Loucy (cell line): ENCODE measurements at regions not wholly inside any gene's neighbourhood (a gene's known extent, or its start where the extent isn't known, plus 50 kb on each side); places are given as distances from the start of the nearest gene placed in this dataset.

Experiments used
- H2AFZ ChIP-seq: fragments of 200-600 bp; sonication (generic); 2 replicates; pipeline ENCODE4 v1.6.0; 2016; ENCODE audit warnings: antibody characterized with exemption, mild to moderate bottlenecking, low read length, moderate library complexity
- H3F3A ChIP-seq: fragments of 200-600 bp; 2 replicates; pipeline ENCODE4 v1.6.0; 2016; ENCODE audit warnings: antibody characterized with exemption, low read depth, mild to moderate bottlenecking
- H3K27me3 ChIP-seq: fragments of 200-600 bp; sonication (generic); 2 replicates; pipeline ENCODE4 v1.6.1; 2014; ENCODE audit warnings: low read length, mild to moderate bottlenecking; ENCODE audit not compliant: insufficient read depth, poor library complexity, severe bottlenecking
- H3K36me3 ChIP-seq: fragments of 200-600 bp; sonication (generic); 2 replicates; pipeline ENCODE4 v1.6.1; 2016; ENCODE audit warnings: low read length; ENCODE audit not compliant: insufficient read depth
- H3K4me1 ChIP-seq: fragments of 200-600 bp; sonication (generic); 2 replicates; pipeline ENCODE4 v1.5.1; 2014; ENCODE audit warnings: low read length, mild to moderate bottlenecking; ENCODE audit not compliant: insufficient read depth, poor library complexity, severe bottlenecking
- H3K4me2 ChIP-seq: fragments of 200-600 bp; sonication (generic); 2 replicates; pipeline ENCODE4 v1.6.0; 2014; ENCODE audit warnings: antibody characterized with exemption, low read length, low read depth, mild to moderate bottlenecking; ENCODE audit not compliant: poor library complexity, severe bottlenecking
- H3K4me3 ChIP-seq: fragments of 200-600 bp; sonication (generic); 2 replicates; pipeline ENCODE4 v1.5.1; 2014; ENCODE audit warnings: low read length, mild to moderate bottlenecking, mixed read lengths; ENCODE audit not compliant: poor library complexity, severe bottlenecking
- H3K79me2 ChIP-seq: fragments of 200-600 bp; sonication (generic); 2 replicates; pipeline ENCODE4 v1.6.1; 2014; ENCODE audit warnings: low read length; ENCODE audit not compliant: insufficient read depth
- H3K9ac ChIP-seq: fragments of 200-600 bp; sonication (generic); 2 replicates; pipeline ENCODE4 v1.6.0; 2014; ENCODE audit warnings: mild to moderate bottlenecking, low read depth, low read length, moderate library complexity; ENCODE audit not compliant: poor library complexity, severe bottlenecking
- H3K9me2 ChIP-seq: fragments of 200-600 bp; sonication (generic); replicated peaks from 2 replicates; pipeline ENCODE4 v1.6.1; 2016; ENCODE audit warnings: low read depth, low read length, mixed read lengths
- H3K9me3 ChIP-seq: fragments of 200-600 bp; sonication (generic); 2 replicates; pipeline ENCODE4 v1.6.1; 2014; ENCODE audit warnings: mild to moderate bottlenecking, antibody characterized with exemption, low read length, low read depth; ENCODE audit not compliant: insufficient read depth
- H4K20me1 ChIP-seq: fragments of 200-600 bp; sonication (generic); 2 replicates; pipeline ENCODE4 v1.6.0; 2014; ENCODE audit warnings: antibody characterized with exemption, low read length, mild to moderate bottlenecking; ENCODE audit not compliant: insufficient read depth, poor library complexity, severe bottlenecking
- CTCF ChIP-seq: fragments of 200-600 bp; sonication (generic); conservative IDR thresholded peaks from 2 replicates; pipeline ENCODE4 v1.5.1; 2014; ENCODE audit warnings: mild to moderate bottlenecking, antibody characterized with exemption, low read length
- EZH2phosphoT487 ChIP-seq: fragments of 200-600 bp; IDR thresholded peaks from 2 replicates; pipeline ENCODE4 v1.6.1; 2018; ENCODE audit warnings: antibody characterized with exemption, mild to moderate bottlenecking, moderate library complexity, borderline replicate concordance

- Histone ChIP-seq H3K79me2 (no peaks in the 10 kb centered on the region), H3F3A (no peaks in the 10 kb centered on the region)
These were observed 171.0 kb downstream of the BMP7 start for GRCh38 chr20:57095426-57095825.

GRCh38 chr20:57097245-57097915, 169.1 kb downstream of the BMP7 start:
- no peak overlapping the region for H3K9ac ChIP-seq

More at GRCh38 chr20:57095426-57095825, 171.0 kb downstream of the BMP7 start:
- H3K9ac ChIP-seq: no peak overlapping the region
- H3K27me3 ChIP-seq: no peaks in the 10 kb centered on the region
- no peaks in the 10 kb centered on the region for H3K4me1 ChIP-seq
- no peaks in the 10 kb centered on the region for H3K9me3 ChIP-seq
- no peak overlapping the region for H2AFZ ChIP-seq
- TF ChIP-seq EZH2phosphoT487: no peak
- no peak for TF ChIP-seq CTCF
- no peaks in the 10 kb centered on the region for H3K9me2 ChIP-seq
- no peak overlapping the region for H3K4me2 ChIP-seq
- H3K36me3 ChIP-seq: no peaks in the 10 kb centered on the region
- no peaks in the 10 kb centered on the region for H4K20me1 ChIP-seq
- no peak overlapping the region for H3K4me3 ChIP-seq

GRCh38 chr20:57102160-57102559, 164.3 kb downstream of the BMP7 start:
- no peak for TF ChIP-seq EZH2phosphoT487
- TF ChIP-seq CTCF: no peak
- no peaks in the 10 kb centered on the region for H3K27me3 ChIP-seq

More at GRCh38 chr20:57097245-57097915, 169.1 kb downstream of the BMP7 start:
- Histone ChIP-seq H3K36me3 (no peaks in the 10 kb centered on the region), H3K27me3 (no peaks in the 10 kb centered on the region), H3K4me2 (no peak overlapping the region), H4K20me1 (no peaks in the 10 kb centered on the region), H3K9me2 (no peaks in the 10 kb centered on the region), H2AFZ (no peak overlapping the region), H3F3A (no peaks in the 10 kb centered on the region), H3K9me3 (no peaks in the 10 kb centered on the region), H3K4me3 (no peak overlapping the region), H3K79me2 (no peaks in the 10 kb centered on the region), H3K4me1 (no peaks in the 10 kb centered on the region)
- TF ChIP-seq CTCF (no peak), EZH2phosphoT487 (no peak)

More at GRCh38 chr20:57102160-57102559, 164.3 kb downstream of the BMP7 start:
- H3K36me3 ChIP-seq: no peaks in the 10 kb centered on the region
- no peaks in the 10 kb centered on the region for H3K9me3 ChIP-seq
- no peaks in the 10 kb centered on the region for H3F3A ChIP-seq
- no peak overlapping the region for H3K4me3 ChIP-seq
- H3K9me2 ChIP-seq: no peaks in the 10 kb centered on the region
- no peaks in the 10 kb centered on the region for H3K79me2 ChIP-seq
- H2AFZ ChIP-seq: no peak overlapping the region
- H3K9ac ChIP-seq: no peak overlapping the region
- H3K4me1 ChIP-seq: no peaks in the 10 kb centered on the region
- H3K4me2 ChIP-seq: no peak overlapping the region
- no peaks in the 10 kb centered on the region for H4K20me1 ChIP-seq
